ENCODE measurements at regions not wholly inside any gene's neighbourhood (a gene's known extent, or its start where the extent isn't known, plus 50 kb on each side); places are given as distances from the start of the nearest gene placed in this dataset.

DNA sequence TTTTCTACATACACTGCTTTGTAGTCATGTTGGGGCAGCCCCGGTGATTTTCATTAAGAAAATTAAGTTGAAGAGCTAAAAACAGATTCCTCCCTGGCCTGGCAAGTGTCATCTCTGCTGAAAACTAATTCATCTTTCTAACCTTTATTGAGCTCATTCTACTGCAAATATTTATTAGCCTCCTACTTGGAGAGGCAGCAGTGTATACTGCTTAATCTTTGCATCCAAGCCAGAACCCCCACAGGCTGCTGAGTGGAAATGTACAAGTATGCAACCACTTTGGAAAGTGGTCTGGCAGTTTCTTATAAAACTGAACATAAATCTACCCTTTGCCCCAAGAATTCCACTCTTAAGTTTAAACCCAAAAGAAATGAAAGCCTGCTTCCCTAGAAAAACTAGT is 223.4 kb downstream of the DRD1 start:
- no peaks in the 10 kb centered on the region for H3K4me1 ChIP-seq (ENCODE audit: insufficient read depth, low read length, poor library complexity, severe bottlenecking)
- no peaks in the 10 kb centered on the region for H3K9me3 ChIP-seq (ENCODE audit: low read depth, low read length, poor library complexity, severe bottlenecking)
- DNase-seq (ENCODE audit: low spot score), result no peak
- no peaks in the 10 kb centered on the region for H3K36me3 ChIP-seq (ENCODE audit: insufficient read depth, low read length, poor library complexity, severe bottlenecking)
- peaks cover 36% of the 10 kb centered on the region for H3K27me3 ChIP-seq (replicated peaks; ENCODE audit: insufficient read depth, low read depth, low read length, poor library complexity)
- CTCF ChIA-PET, result no interaction called here
- H3K27ac ChIP-seq (ENCODE audit: low read depth, low read length, poor library complexity, severe bottlenecking), result no peak overlapping the region
- intact Hi-C loops (cut with micrococcal nuclease; ENCODE audit: unreplicated experiment), result no loop called here
- H3K4me3 ChIP-seq (ENCODE audit: low read depth, low read length, poor library complexity, severe bottlenecking), result no peak overlapping the region
- no TSS peak for BruUV-seq (replicated peaks)
- TF ChIP-seq CTCF (conservative IDR thresholded peaks at IDR 0.05; ENCODE audit: low read depth, low read length) (no peak), EZH2 (IDR thresholded peaks at IDR 0.05; ENCODE audit: borderline replicate concordance, low read depth, low read length, poor library complexity, severe bottlenecking) (no peak)
- POLR2A ChIA-PET (ENCODE audit: low non-redundant PET), result no interaction called here

GRCh38 chr5:175219366-175219765 is 224.6 kb downstream of the DRD1 start:
- intact Hi-C loops (cut with micrococcal nuclease; ENCODE audit: unreplicated experiment), result no loop called here
- CTCF ChIA-PET, result no interaction called here
- BruUV-seq (replicated peaks), result no TSS peak

GRCh38 chr5:175216991-175217390 is 227.0 kb downstream of the DRD1 start:
- ChIA-PET POLR2A (ENCODE audit: low non-redundant PET) (no interaction called here), CTCF (no interaction called here)
- no peak for DNase-seq (ENCODE audit: low spot score)
- TF ChIP-seq EZH2 (IDR thresholded peaks at IDR 0.05; ENCODE audit: borderline replicate concordance, low read depth, low read length, poor library complexity, severe bottlenecking), result no peak
- no peak for TF ChIP-seq CTCF (conservative IDR thresholded peaks at IDR 0.05; ENCODE audit: low read depth, low read length)
- no peaks in the 10 kb centered on the region for H3K36me3 ChIP-seq (ENCODE audit: insufficient read depth, low read length, poor library complexity, severe bottlenecking)
- H3K9me3 ChIP-seq (ENCODE audit: low read depth, low read length, poor library complexity, severe bottlenecking), result no peaks in the 10 kb centered on the region
- H3K4me3 ChIP-seq (ENCODE audit: low read depth, low read length, poor library complexity, severe bottlenecking), result no peak overlapping the region
- H3K4me1 ChIP-seq (ENCODE audit: insufficient read depth, low read length, poor library complexity, severe bottlenecking), result no peaks in the 10 kb centered on the region
- H3K27me3 ChIP-seq (replicated peaks; ENCODE audit: insufficient read depth, low read depth, low read length, poor library complexity), result peaks cover 25% of the 10 kb centered on the region
- intact Hi-C loops (cut with micrococcal nuclease; ENCODE audit: unreplicated experiment), result no loop called here
- BruUV-seq (replicated peaks), result no TSS peak
- H3K27ac ChIP-seq (ENCODE audit: low read depth, low read length, poor library complexity, severe bottlenecking), result no peak overlapping the region

More at GRCh38 chr5:175219366-175219765, 224.6 kb downstream of the DRD1 start:
- Histone ChIP-seq H3K4me3 (ENCODE audit: low read depth, low read length, poor library complexity, severe bottlenecking) (no peak overlapping the region), H3K4me1 (ENCODE audit: insufficient read depth, low read length, poor library complexity, severe bottlenecking) (no peaks in the 10 kb centered on the region), H3K27me3 (replicated peaks; ENCODE audit: insufficient read depth, low read depth, low read length, poor library complexity) (peaks cover 36% of the 10 kb centered on the region), H3K9me3 (ENCODE audit: low read depth, low read length, poor library complexity, severe bottlenecking) (no peaks in the 10 kb centered on the region), H3K36me3 (ENCODE audit: insufficient read depth, low read length, poor library complexity, severe bottlenecking) (no peaks in the 10 kb centered on the region), H3K27ac (ENCODE audit: low read depth, low read length, poor library complexity, severe bottlenecking) (no peak overlapping the region)
- TF ChIP-seq CTCF (conservative IDR thresholded peaks at IDR 0.05; ENCODE audit: low read depth, low read length), result no peak
- TF ChIP-seq EZH2 (IDR thresholded peaks at IDR 0.05; ENCODE audit: borderline replicate concordance, low read depth, low read length, poor library complexity, severe bottlenecking), result no peak
- DNase-seq (ENCODE audit: low spot score), result no peak
- POLR2A ChIA-PET (ENCODE audit: low non-redundant PET), result no interaction called here

Data from A673 (cell line).